ENCODE measurements at regions not wholly inside any gene's neighbourhood (a gene's known extent, or its start where the extent isn't known, plus 50 kb on each side); places are given as distances from the start of the nearest gene placed in this dataset.

DNA sequence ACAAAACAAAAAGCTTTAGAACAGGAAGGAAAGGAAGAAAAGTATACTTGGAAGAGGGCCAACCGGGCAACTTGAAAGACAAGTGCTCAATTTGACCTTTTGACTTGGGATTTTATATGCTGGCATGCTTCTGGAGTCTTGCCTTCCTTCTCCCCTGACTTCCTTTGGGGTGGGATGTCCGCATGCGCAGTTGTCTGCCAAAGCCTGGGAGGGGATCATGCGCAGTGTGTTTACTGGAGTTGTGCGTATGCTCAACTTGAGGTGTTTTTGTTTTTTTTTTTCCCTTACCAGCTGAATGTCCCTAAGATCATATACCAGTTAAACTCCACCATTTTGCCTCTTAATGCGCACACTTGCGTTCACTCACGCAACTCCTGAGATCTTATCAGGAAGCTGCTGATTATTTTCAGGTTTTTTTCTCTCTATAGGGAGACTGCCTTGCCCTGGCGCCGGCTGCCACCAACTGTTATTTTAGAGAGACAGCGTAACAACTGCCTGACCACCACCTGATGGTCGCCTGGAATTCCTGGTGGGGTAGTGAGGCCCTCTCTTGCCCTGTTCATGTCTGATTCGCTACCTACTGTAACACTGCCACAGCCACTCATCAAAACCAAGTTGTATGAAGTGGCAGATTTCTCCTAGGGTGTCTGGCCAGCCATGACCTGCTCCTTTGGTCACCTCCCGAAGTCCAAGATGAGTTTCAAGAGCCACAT lies 138.7 kb upstream of the ZNF644 start:
- ChIA-PET CTCF (interaction anchor here (0.7 to 1.5 kb wide), 3 partner anchors 19 to 582 kb away, joined by 3 read pairs; no protein-coding TSS in a partner anchor), POLR2A (interaction anchor here (0.6 kb wide), 1 partner anchor 635 kb away, joined by 3 read pairs; no protein-coding TSS in a partner anchor)
- Mint-ChIP-seq H3K27me3 (ENCODE audit: low read depth) (peaks cover 6% of the 10 kb centered on the region), H3K4me3 (no peak overlapping the region), H3K4me1 (peaks cover 30% of the 10 kb centered on the region), H3K27ac (no peak overlapping the region), H3K36me3 (no peaks in the 10 kb centered on the region), H3K9me3 (no peaks in the 10 kb centered on the region)
- DNase-seq (ENCODE audit: low spot score), result no peak
- ATAC-seq, result no peak
- no peak for TF ChIP-seq KAT7 (CRISPR knock-in tag; IDR thresholded peaks at IDR 0.05; ENCODE audit: borderline replicate concordance)
- no peak for TF ChIP-seq ZNF219 (CRISPR knock-in tag; IDR thresholded peaks at IDR 0.05; ENCODE audit: borderline replicate concordance)
- TF ChIP-seq, protein P1, sequence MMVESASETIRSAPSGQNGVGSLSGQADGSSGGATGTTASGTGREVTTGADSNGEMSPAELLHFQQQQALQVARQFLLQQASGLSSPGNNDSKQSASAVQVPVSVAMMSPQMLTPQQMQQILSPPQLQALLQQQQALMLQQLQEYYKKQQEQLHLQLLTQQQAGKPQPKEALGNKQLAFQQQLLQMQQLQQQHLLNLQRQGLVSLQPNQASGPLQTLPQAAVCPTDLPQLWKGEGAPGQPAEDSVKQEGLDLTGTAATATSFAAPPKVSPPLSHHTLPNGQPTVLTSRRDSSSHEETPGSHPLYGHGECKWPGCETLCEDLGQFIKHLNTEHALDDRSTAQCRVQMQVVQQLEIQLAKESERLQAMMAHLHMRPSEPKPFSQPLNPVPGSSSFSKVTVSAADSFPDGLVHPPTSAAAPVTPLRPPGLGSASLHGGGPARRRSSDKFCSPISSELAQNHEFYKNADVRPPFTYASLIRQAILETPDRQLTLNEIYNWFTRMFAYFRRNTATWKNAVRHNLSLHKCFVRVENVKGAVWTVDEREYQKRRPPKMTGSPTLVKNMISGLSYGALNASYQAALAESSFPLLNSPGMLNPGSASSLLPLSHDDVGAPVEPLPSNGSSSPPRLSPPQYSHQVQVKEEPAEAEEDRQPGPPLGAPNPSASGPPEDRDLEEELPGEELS (CRISPR knock-in tag; IDR thresholded peaks at IDR 0.05), result no peak
- TF ChIP-seq, protein P2, sequence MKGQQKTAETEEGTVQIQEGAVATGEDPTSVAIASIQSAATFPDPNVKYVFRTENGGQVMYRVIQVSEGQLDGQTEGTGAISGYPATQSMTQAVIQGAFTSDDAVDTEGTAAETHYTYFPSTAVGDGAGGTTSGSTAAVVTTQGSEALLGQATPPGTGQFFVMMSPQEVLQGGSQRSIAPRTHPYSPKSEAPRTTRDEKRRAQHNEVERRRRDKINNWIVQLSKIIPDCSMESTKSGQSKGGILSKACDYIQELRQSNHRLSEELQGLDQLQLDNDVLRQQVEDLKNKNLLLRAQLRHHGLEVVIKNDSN (CRISPR knock-in tag; IDR thresholded peaks at IDR 0.05), result no peak
- TF ChIP-seq NFATC4 (CRISPR knock-in tag; IDR thresholded peaks at IDR 0.05), result no peak
- TF ChIP-seq RELA (CRISPR knock-in tag; IDR thresholded peaks at IDR 0.05; ENCODE audit: borderline replicate concordance), result no peak
- no peak for TF ChIP-seq NFYB (CRISPR knock-in tag; conservative IDR thresholded peaks at IDR 0.05; ENCODE audit: low read depth)
- TF ChIP-seq, protein P3, sequence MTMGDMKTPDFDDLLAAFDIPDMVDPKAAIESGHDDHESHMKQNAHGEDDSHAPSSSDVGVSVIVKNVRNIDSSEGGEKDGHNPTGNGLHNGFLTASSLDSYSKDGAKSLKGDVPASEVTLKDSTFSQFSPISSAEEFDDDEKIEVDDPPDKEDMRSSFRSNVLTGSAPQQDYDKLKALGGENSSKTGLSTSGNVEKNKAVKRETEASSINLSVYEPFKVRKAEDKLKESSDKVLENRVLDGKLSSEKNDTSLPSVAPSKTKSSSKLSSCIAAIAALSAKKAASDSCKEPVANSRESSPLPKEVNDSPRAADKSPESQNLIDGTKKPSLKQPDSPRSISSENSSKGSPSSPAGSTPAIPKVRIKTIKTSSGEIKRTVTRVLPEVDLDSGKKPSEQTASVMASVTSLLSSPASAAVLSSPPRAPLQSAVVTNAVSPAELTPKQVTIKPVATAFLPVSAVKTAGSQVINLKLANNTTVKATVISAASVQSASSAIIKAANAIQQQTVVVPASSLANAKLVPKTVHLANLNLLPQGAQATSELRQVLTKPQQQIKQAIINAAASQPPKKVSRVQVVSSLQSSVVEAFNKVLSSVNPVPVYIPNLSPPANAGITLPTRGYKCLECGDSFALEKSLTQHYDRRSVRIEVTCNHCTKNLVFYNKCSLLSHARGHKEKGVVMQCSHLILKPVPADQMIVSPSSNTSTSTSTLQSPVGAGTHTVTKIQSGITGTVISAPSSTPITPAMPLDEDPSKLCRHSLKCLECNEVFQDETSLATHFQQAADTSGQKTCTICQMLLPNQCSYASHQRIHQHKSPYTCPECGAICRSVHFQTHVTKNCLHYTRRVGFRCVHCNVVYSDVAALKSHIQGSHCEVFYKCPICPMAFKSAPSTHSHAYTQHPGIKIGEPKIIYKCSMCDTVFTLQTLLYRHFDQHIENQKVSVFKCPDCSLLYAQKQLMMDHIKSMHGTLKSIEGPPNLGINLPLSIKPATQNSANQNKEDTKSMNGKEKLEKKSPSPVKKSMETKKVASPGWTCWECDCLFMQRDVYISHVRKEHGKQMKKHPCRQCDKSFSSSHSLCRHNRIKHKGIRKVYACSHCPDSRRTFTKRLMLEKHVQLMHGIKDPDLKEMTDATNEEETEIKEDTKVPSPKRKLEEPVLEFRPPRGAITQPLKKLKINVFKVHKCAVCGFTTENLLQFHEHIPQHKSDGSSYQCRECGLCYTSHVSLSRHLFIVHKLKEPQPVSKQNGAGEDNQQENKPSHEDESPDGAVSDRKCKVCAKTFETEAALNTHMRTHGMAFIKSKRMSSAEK (CRISPR knock-in tag; IDR thresholded peaks at IDR 0.05; ENCODE audit: borderline replicate concordance), result no peak
- TF ChIP-seq, protein P4, sequence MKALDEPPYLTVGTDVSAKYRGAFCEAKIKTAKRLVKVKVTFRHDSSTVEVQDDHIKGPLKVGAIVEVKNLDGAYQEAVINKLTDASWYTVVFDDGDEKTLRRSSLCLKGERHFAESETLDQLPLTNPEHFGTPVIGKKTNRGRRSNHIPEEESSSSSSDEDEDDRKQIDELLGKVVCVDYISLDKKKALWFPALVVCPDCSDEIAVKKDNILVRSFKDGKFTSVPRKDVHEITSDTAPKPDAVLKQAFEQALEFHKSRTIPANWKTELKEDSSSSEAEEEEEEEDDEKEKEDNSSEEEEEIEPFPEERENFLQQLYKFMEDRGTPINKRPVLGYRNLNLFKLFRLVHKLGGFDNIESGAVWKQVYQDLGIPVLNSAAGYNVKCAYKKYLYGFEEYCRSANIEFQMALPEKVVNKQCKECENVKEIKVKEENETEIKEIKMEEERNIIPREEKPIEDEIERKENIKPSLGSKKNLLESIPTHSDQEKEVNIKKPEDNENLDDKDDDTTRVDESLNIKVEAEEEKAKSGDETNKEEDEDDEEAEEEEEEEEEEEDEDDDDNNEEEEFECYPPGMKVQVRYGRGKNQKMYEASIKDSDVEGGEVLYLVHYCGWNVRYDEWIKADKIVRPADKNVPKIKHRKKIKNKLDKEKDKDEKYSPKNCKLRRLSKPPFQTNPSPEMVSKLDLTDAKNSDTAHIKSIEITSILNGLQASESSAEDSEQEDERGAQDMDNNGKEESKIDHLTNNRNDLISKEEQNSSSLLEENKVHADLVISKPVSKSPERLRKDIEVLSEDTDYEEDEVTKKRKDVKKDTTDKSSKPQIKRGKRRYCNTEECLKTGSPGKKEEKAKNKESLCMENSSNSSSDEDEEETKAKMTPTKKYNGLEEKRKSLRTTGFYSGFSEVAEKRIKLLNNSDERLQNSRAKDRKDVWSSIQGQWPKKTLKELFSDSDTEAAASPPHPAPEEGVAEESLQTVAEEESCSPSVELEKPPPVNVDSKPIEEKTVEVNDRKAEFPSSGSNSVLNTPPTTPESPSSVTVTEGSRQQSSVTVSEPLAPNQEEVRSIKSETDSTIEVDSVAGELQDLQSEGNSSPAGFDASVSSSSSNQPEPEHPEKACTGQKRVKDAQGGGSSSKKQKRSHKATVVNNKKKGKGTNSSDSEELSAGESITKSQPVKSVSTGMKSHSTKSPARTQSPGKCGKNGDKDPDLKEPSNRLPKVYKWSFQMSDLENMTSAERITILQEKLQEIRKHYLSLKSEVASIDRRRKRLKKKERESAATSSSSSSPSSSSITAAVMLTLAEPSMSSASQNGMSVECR (CRISPR knock-in tag; IDR thresholded peaks at IDR 0.05; ENCODE audit: borderline replicate concordance), result no peak
- TF ChIP-seq, protein P5, sequence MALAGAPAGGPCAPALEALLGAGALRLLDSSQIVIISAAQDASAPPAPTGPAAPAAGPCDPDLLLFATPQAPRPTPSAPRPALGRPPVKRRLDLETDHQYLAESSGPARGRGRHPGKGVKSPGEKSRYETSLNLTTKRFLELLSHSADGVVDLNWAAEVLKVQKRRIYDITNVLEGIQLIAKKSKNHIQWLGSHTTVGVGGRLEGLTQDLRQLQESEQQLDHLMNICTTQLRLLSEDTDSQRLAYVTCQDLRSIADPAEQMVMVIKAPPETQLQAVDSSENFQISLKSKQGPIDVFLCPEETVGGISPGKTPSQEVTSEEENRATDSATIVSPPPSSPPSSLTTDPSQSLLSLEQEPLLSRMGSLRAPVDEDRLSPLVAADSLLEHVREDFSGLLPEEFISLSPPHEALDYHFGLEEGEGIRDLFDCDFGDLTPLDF (CRISPR knock-in tag; IDR thresholded peaks at IDR 0.05), result no peak
- no peak for TF ChIP-seq SMAD3 (CRISPR knock-in tag; IDR thresholded peaks at IDR 0.05; ENCODE audit: borderline replicate concordance)
- TF ChIP-seq, protein P6, sequence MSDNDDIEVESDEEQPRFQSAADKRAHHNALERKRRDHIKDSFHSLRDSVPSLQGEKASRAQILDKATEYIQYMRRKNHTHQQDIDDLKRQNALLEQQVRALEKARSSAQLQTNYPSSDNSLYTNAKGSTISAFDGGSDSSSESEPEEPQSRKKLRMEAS (CRISPR knock-in tag; IDR thresholded peaks at IDR 0.05), result no peak
- no peak for TF ChIP-seq TP53 (CRISPR knock-in tag; IDR thresholded peaks at IDR 0.05)
- TF ChIP-seq JUN (CRISPR knock-in tag; IDR thresholded peaks at IDR 0.05), result no peak
